GM10266 (cell line): ENCODE measurements at regions not wholly inside any gene's neighbourhood (a gene's known extent, or its start where the extent isn't known, plus 50 kb on each side); places are given as distances from the start of the nearest gene placed in this dataset.

ENCODE experiments used
- DNase-seq: peaks from one replicate; pipeline ENCODE4 v3.0.0; 2012; ENCODE audit errors: extremely low spot score
- TF ChIP-seq, protein P1 (sequence below): IDR thresholded peaks from 2 replicates; pipeline ENCODE4 v1.5.1; 2012; ENCODE audit warnings: mild to moderate bottlenecking, low read depth; ENCODE audit not compliant: control insufficient read depth, insufficient read depth; ENCODE audit errors: missing control alignments

GRCh38 chr9:73371801-73372200, 220.1 kb downstream of the ANXA1 start:
- TF ChIP-seq, protein P1, sequence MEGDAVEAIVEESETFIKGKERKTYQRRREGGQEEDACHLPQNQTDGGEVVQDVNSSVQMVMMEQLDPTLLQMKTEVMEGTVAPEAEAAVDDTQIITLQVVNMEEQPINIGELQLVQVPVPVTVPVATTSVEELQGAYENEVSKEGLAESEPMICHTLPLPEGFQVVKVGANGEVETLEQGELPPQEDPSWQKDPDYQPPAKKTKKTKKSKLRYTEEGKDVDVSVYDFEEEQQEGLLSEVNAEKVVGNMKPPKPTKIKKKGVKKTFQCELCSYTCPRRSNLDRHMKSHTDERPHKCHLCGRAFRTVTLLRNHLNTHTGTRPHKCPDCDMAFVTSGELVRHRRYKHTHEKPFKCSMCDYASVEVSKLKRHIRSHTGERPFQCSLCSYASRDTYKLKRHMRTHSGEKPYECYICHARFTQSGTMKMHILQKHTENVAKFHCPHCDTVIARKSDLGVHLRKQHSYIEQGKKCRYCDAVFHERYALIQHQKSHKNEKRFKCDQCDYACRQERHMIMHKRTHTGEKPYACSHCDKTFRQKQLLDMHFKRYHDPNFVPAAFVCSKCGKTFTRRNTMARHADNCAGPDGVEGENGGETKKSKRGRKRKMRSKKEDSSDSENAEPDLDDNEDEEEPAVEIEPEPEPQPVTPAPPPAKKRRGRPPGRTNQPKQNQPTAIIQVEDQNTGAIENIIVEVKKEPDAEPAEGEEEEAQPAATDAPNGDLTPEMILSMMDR = no peak
- no peak for DNase-seq

DNA sequence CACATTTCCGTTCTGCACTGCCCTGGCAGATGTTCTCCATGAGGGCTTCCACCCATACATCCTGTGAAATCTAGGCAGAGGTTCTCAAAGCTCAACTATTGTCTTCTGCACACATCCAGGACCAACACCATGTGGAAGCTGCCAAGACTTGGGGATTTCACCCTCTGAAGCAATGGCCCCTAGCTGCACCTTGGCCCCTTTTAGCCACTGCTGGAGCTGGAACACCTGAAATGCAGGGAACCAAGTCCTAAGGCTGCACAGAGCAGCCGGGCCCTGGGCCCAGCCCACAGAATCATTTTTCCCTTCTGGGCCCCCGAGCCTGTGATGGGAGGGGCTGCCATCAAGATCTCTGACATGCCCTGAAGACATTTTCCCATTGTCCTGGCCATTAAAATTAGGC, 228.7 kb downstream of the ANXA1 start:
- TF ChIP-seq, protein P1 = no peak
- DNase-seq = no peak

DNA sequence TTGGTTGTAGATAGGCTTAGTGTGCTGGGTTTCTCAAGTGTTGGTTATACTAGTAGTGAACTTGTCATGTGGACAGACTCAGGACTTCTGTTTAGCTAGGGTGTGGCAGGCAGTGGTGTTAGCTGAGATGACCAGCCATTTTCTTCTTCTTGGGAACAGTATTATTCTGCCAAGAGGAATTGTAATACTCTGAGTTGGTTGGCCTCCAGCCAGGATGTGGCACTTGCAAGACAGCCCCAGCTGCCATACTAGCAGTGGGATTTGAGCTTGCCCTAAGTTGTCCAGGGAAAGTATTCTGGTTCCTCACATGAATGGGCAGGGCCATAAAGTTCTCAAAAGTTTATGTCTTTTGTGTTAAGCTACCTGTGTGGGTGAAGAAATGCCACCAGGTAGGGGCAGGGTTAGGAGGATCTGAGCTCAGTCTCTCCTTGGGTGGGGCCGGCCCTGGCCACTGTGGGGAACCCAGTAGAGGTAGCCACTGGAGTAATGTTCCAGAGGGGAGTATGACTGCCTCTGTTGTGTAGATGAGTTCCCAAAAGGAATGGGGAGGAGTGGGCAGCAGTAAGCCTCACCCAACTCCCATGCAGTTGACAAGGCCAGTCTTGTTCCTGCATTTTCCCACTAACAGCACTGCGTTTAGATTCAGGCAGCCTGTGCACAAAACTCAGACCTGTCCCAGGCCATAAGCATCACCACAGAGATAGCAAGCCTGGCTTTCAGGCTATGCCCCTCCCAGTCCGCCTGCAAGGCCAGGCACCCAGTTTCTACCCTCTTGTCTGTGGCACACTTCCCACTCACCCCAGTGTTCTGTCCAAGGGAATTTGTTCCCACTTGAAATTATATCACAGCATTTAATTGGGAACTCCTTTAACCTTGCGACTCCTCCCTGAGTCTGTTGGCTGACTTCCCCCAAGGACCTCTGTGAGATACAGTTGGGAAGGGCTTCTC, 250.7 kb downstream of the ANXA1 start:
- TF ChIP-seq, protein P1 = no peak
- DNase-seq = no peak

DNA sequence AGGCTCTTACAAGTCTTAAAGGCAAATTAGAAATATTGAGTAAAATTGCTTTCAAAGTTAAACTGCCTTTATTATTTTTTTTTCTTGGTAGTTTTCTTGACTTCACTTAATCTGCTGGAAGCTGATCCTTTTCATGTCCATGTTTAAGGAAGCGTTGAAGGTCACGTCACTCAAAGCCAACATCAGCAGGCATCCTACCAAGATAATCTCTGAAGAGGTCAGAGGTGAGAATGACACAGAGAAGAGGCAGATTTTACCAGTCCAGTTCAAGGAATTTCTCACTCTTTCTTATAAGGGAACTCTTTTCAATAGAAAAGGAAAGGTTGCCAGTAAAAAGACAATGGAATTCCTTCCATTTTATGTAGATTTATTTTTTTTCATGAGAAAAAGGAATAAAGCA, 259.8 kb downstream of the ANXA1 start:
- no peak for DNase-seq
- TF ChIP-seq, protein P1 = no peak

DNA sequence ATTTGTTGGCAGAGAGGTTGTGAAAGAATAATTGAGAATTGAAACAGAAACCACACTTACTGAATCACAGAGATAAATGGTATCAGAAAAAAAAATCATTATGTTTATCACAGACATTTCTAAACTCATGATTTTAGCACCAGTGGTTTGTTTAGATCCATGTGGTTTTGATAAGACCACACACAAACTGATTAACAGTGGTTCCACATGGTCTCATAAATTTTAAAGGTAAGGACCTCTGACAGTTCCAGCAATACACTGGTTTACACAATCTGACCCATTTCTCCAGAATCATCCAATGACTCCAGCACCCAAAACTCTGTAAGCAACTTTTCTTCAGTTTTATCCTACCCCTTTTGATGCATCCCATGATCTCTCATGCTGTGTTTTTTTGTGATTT, 261.2 kb downstream of the ANXA1 start:
- DNase-seq = no peak
- TF ChIP-seq, protein P1 = no peak

DNA sequence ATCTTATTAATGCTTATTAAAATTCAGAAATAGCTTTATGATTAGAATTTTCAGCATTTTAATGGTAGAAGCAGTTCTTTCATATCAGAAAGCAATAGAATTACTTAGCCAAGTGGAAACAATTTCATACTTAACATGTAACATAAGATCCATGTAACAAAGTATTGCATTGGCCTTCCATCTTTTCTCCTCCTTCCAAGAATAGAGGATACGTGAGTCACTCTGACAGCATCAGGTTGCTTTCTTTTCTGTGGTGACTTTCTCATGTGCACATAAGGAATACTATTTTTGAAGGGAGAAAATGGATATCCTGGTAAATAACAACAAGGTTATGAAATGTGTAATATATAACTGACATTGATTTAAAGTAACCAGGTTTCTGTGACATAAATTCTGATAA, 272.2 kb downstream of the ANXA1 start:
- TF ChIP-seq, protein P1 = no peak
- DNase-seq = no peak

DNA sequence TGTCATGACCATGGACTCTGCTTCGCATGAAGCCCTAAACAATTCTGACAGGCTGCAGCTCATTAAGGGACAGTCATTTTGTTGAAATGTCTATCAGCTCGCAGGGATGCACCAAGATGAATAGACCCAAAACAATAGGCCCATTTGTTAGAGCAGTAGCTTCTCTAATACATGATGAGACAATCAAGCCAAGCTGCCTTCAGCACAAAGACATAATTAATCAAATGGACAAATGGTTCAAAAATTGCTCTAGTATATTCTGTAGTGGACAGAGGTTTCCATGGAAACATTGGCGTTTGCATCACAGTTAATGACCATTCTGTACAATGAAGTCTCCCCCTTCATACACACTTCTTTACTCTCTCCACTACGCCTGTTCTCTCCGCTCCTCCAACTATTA, 274.6 kb downstream of the ANXA1 start:
- TF ChIP-seq, protein P1 = no peak

More for the DNA sequence above, 274.6 kb downstream of the ANXA1 start:
- no peak for DNase-seq
